ENCODE measurements at regions not wholly inside any gene's neighbourhood (a gene's known extent, or its start where the extent isn't known, plus 50 kb on each side); places are given as distances from the start of the nearest gene placed in this dataset.

- no peaks in the 10 kb centered on the region for H3K36me3 ChIP-seq (ENCODE audit: control insufficient read depth in 2 of 2, insufficient read depth in 2 of 2, low read length in 1 of 2)
- ATAC-seq (no peak; the same call in 2 of the 3 replicates), DNase-seq (ENCODE audit: low read depth, low spot score) (no peak), FAIRE-seq (no peak)
- H4K20me1 ChIP-seq (ENCODE audit: control insufficient read depth, insufficient read depth) = no peaks in the 10 kb centered on the region
- ChIA-PET RAD21 (ENCODE audit: unreplicated experiment) (interaction anchor here (0.7 kb wide), 1 partner anchor 57 kb away, joined by 3 read pairs; no protein-coding TSS in a partner anchor), POLR2A (interaction anchor here (0.6 kb wide), 1 partner anchor 745 kb away, joined by 3 read pairs; no protein-coding TSS in a partner anchor), CTCF (interaction anchor here (0.8 to 1.3 kb wide), 2 partner anchors 12 to 19 kb away, joined by 3 to 4 read pairs; no protein-coding TSS in a partner anchor), SMC1A (ENCODE audit: uncharacterized antibody, unreplicated experiment) (interaction anchor here (1.0 to 2.0 kb wide), 7 partner anchors 9 to 140 kb away, joined by 3 to 8 read pairs (median 4); no protein-coding TSS in a partner anchor)
- no peak overlapping the region for H3K4me3 ChIP-seq
- BruUV-seq (replicated peaks) = no TSS peak
- peak overlapping the region; percentile 50; the same call in 1 of the 2 replicates for H3K27ac ChIP-seq (ENCODE audit: control insufficient read depth, insufficient read depth)
- intact Hi-C loops (cut with micrococcal nuclease; ENCODE audit: unreplicated experiment) (no loop called here), in situ Hi-C loops (cut with MboI) (no loop called here)
- H3K4me1 ChIP-seq (ENCODE audit: control insufficient read depth, insufficient read depth, low read length) = peaks cover 5% of the 10 kb centered on the region
- H3K9ac ChIP-seq (ENCODE audit: control insufficient read depth, insufficient read depth, low read length) = no peak overlapping the region
- H3K4me2 ChIP-seq (ENCODE audit: control insufficient read depth, insufficient read depth) = no peak overlapping the region
- no peaks in the 10 kb centered on the region for H3K79me2 ChIP-seq (ENCODE audit: control insufficient read depth, insufficient read depth, low read length)
- no peaks in the 10 kb centered on the region for H3K27me3 ChIP-seq (replicated peaks in 1 of 2; ENCODE audit: control insufficient read depth in 2 of 2, insufficient read depth in 2 of 2, low read length in 1 of 2)
- peaks cover 4% of the 10 kb centered on the region; the same call in 2 of the 3 replicates for H3K9me3 ChIP-seq (replicated peaks; ENCODE audit: control insufficient read depth, insufficient read depth, low read length)
- no peak for TF ChIP-seq SP1 (IDR thresholded peaks at IDR 0.05; ENCODE audit: low read depth, low read length)
- no peak for TF ChIP-seq E2F8 (IDR thresholded peaks at IDR 0.05; ENCODE audit: low read depth, partially characterized antibody)
- no peak for TF ChIP-seq LARP7 (IDR thresholded peaks at IDR 0.05)
- TF ChIP-seq HSF1 (IDR thresholded peaks at IDR 0.05; ENCODE audit: low read depth, low read length) = no peak
- TF ChIP-seq PML (IDR thresholded peaks at IDR 0.05; ENCODE audit: low read length) = no peak
- no peak for TF ChIP-seq STAT3 (IDR thresholded peaks at IDR 0.05; ENCODE audit: low read depth, low read length)
- no peak for TF ChIP-seq POLR2AphosphoS5 (IDR thresholded peaks at IDR 0.05; ENCODE audit: low read length)
- no peak for TF ChIP-seq NFIC (IDR thresholded peaks at IDR 0.05; ENCODE audit: low read depth, low read length)
- peak overlapping the region; percentile 30; the same call in 1 of the 2 replicates for H2AFZ ChIP-seq (ENCODE audit: control insufficient read depth, low read depth, low read length)
Measured at GRCh38 chr4:104919406-104919805, 227.3 kb upstream of the TET2 start.

All from GM12878 (cell line).